OCI-M2 (cell line): ENCODE measurements at regions not wholly inside any gene's neighbourhood (a gene's known extent, or its start where the extent isn't known, plus 50 kb on each side); places are given as distances from the start of the nearest gene placed in this dataset.

Source experiments
- DNase-seq: peaks from one replicate; lab custom pipeline; 2025; ENCODE audit not compliant: unreplicated experiment; lab: John Stamatoyannopoulos, UW

DNA sequence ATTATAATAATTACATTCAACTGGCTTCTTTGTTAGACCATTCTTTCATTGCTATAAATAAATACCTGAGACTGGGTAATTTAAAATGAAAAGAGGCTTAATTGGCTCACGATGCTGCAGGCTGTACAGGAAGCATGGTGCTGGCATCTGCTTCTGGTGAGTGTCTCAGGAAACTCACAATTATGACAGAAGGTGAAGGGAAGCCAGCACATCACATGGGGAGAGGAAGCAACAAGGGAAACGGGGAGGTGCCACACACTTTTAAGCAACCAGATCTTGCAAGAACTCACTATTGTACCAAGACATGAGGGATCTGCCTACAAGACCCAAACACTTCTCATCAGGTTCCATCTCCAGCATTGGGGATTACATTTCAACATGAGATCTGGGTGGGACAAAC lies 413.1 kb upstream of the ARRDC4 start:
- no peak for DNase-seq

GRCh38 chr15:97561529-97561928 lies 399.0 kb upstream of the ARRDC4 start:
- DNase-seq: no peak

- no peak for DNase-seq
Observed at GRCh38 chr15:97563516-97563915, 397.0 kb upstream of the ARRDC4 start.

- no peak for DNase-seq
Observed at GRCh38 chr15:97566961-97567360, 393.5 kb upstream of the ARRDC4 start.

DNA sequence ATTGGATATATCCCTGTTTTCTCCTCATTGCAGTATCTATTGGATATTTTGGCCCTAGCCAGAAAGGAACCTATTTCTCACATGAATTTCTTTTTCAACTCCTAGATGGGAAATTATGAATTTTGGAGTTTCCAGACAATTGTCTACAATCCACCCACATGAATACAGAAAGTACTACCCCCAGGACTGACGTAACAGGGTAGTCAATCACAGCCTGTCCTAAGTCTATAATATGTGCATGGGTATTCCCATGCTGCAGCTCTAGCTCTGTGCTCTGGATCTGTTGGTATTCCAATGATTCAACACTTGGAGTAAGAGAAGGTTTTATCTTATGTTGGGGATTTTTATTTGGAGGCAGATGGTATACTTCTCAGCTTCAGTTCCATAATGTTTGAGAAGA lies 393.1 kb upstream of the ARRDC4 start:
- no peak for DNase-seq

GRCh38 chr15:97576929-97577645 lies 383.4 kb upstream of the ARRDC4 start:
- no peak for DNase-seq

GRCh38 chr15:97585408-97585807 lies 375.1 kb upstream of the ARRDC4 start:
- DNase-seq: no peak

DNA sequence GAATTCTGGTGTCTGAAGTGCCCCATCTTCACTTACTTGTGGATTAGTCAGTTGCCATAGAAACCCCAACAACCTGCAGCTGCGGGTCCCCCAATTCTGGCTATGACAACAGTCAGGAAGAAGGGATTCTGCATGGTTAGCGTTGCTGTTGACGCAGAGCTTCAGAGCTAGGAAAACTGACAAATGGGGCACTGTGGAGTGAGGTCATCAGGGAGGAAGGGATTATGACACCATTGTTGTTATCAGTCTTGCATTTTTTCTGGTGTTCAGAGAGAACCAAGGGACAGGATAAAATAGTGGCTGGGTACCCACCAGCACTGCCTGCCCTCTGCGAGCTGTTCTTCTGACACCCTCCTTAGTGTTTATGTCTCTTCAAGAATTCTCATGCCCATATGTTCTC lies 367.7 kb upstream of the ARRDC4 start:
- DNase-seq: no peak

GRCh38 chr15:97597801-97598200 lies 362.7 kb upstream of the ARRDC4 start:
- DNase-seq: no peak

GRCh38 chr15:97598353-97598798 lies 362.1 kb upstream of the ARRDC4 start:
- no peak for DNase-seq

DNA sequence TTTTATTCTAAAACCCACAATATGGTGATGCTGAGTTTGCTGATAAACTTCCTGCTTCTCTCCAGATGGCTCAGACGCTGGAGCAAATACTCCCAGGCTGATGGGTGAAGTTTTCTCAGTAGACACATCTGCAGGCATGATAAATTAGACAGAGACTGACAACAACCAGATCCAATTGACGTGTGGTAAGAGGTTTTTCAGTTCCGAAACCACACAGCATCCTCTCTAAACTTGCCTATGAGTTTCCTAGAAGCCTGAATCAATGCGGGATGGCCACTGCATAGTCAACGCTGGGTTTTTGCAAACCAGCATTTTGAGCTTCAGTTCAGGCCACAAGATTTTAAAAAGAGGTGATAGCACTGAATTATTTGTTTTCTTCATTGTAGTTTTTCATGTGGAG lies 360.3 kb upstream of the ARRDC4 start:
- DNase-seq: no peak

- no peak for DNase-seq
Observed at GRCh38 chr15:97604677-97605076, 355.8 kb upstream of the ARRDC4 start.

GRCh38 chr15:97615114-97615513 lies 345.4 kb upstream of the ARRDC4 start:
- DNase-seq: no peak

DNA sequence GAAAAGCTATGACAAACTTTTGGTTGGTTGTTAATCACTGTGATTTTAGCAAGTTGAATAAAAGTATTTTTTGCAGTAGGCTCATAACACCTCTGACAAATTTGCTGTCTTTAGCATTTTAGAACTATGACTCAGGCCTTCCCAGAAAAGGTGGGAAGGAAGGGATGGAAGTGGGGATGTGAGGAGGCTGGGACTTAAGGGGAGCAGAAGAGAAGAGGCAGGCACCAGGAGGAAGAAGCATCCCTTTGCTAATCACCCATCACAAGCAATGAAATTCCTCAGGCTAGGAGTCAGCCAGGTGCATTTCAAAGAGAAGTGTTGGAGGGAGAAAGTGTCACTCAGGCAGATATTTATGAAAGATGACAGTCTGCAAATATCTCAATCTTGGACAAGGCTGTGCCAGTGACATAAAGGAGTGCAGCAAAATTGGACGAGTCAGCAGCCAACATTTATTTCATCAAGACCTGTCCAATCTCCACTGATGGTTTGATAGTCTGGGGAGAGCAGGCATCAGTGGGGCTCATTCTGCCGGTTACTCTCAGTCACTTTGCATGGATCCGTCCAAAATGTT lies 337.3 kb upstream of the ARRDC4 start:
- no peak for DNase-seq

DNA sequence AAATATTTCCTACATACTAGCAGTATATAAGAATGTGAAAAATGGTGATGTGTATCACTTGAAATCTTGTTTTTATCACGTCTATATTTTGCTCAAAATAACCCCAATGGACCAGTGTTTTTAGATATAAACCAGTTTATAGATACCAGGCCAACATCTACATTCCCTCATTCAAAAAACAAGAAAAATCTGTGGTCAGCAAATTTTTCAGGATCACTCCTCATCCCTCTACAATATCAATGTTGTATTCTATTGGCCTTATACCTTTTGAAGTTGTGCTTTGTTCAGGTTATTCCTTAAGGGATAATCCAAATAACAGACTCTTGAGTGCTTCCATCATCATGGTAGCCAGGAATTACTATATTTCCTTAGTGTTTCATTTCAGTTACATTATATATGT lies 332.9 kb upstream of the ARRDC4 start:
- DNase-seq: no peak

DNA sequence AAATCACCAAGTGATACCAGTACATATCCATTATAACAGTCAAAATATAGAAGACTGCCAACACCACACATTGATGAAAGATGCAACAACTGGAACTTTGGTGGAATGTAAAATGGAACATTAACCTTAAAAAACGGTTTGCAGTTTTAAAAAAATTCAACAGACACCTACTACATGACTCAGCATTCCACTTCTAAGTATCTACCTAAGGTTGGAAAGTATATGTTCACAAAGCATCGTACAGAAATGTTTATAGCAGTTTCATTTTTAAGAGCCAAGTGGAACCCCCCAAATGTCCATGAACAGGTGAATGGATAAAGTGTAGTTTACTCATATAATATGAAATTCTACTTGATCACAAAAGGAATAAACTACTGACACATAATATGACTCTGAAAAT lies 314.7 kb upstream of the ARRDC4 start:
- no peak for DNase-seq

GRCh38 chr15:97648728-97649127 lies 311.8 kb upstream of the ARRDC4 start:
- DNase-seq: no peak

GRCh38 chr15:97652041-97652440 lies 308.5 kb upstream of the ARRDC4 start:
- DNase-seq: no peak

DNA sequence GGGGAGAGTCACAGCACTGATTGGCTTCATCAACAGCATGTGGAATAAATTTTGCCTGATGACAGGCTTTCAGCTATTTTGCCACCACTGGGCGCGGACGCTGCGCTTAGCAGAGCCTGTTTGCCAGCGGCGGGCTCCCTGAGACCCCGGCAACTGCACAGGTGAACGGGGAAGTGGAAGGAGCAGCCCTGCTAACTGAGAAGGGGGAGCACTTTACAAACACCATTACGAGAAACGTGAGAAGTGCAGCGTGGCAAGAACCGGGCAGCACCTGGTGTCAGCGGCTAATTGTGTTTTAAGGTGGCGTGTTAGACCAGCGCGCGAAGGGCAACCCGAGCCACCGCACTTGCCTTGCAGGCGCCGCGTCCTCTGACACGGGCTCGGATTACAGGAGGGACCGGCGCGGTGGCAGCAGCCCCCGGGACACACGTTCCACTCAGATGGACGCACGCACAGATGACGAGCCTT lies 307.8 kb upstream of the ARRDC4 start:
- DNase-seq: no peak

DNA sequence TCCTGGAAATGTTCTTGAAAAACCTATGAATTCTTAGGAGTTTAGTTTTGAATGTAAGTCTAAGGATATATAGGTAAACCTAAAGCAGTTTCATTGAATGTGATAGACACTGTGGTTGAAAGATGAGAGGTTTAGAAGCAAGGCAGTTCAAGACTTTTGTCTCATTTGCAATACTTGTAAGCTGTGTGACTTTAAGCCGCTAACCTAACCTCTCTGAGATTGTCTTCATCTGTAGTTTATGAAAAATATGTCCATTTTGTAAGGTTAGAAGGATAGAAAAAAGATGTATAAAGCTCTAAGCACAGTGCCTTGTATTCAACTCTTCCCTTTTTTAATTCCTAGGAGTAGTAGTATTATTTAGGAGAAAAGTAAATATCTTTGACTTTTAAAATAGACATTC lies 306.6 kb upstream of the ARRDC4 start:
- no peak for DNase-seq

GRCh38 chr15:97654481-97655076 lies 305.9 kb upstream of the ARRDC4 start:
- no peak for DNase-seq

DNA sequence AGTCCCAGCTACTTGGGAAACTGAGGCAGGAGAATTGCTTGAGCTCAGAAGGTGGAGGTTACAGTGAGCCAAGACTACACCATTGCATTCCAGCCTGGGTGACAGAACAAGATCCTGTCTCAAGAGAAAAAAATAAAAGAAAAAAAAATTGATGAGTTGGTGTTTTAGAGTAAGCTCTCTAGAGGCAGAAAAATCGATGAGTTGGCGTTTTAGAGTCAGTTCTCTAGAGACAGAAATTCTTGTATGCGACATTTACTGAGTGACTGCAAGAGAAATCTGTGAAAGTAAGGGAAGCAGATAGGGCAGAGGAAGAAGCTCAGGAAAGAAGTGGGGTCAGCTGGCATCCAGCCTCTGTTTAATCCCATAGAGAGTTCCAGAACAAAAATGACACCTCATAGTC lies 298.7 kb upstream of the ARRDC4 start:
- no peak for DNase-seq

- no peak for DNase-seq
Observed at GRCh38 chr15:97672586-97672985, 287.9 kb upstream of the ARRDC4 start.
